Adrenal gland (tissue), 9 donors: ENCODE measurements at regions not wholly inside any gene's neighbourhood (a gene's known extent, or its start where the extent isn't known, plus 50 kb on each side); places are given as distances from the start of the nearest gene placed in this dataset.

ENCODE experiments used
- DNase-seq, 7 donors: peaks; one replicate each; pipeline ENCODE4 v3.0.0-alpha.2; 2019 to 2020
- H3K27ac ChIP-seq, 5 donors: fragments of 200-600 bp; sonication (generic) in 4 of 5; 1 replicate in 3 of 5; 2 replicates in 2 of 5; pipeline versions ENCODE4 v1.5.1 to v1.8.0; 2016 to 2020; ENCODE audit warnings: mild to moderate bottlenecking in 1 of 5
- H3K27me3 ChIP-seq: fragments of 200-600 bp; 2 replicates; pipeline ENCODE4 v1.8.0; 2021
- H3K36me3 ChIP-seq, 2 donors: fragments of 200-600 bp; replicated peaks in 1 of 2; 1 replicate in 1 of 2; 2 replicates in 1 of 2; pipeline versions ENCODE4 v1.5.1 to v1.8.0; 2018 to 2022
- H3K4me1 ChIP-seq, 2 donors: fragments of 200-600 bp; replicated peaks in 1 of 2; 1 replicate in 1 of 2; 2 replicates in 1 of 2; pipeline versions ENCODE4 v1.5.1 to v1.8.0; 2018 to 2021
- H3K4me3 ChIP-seq, 4 donors: fragments of 200-600 bp; sonication (generic) in 3 of 4; one replicate each; pipeline ENCODE4 v1.5.1; 2016 to 2018
- H3K9me3 ChIP-seq, 3 donors: fragments of 200-600 bp; sonication (generic) in 1 of 3; replicated peaks in 1 of 3; 1 replicate in 2 of 3; 2 replicates in 1 of 3; pipeline versions ENCODE4 v1.5.1 to v1.8.0; 2016 to 2021
- CTCF ChIP-seq, 6 experiments: fragments of 450-650 bp in 4 of 6; fragments of 200-600 bp in 2 of 6; sonication (generic) in 1 of 6; IDR thresholded peaks; 1 replicate in 5 of 6; 2 replicates in 1 of 6; pipeline versions ENCODE4 v1.5.1 to v1.8.0; 2016 to 2021; ENCODE audit warnings: antibody characterized with exemption in 6 of 6, mild to moderate bottlenecking in 2 of 6, moderate library complexity in 1 of 6
- POLR2A ChIP-seq, 2 donors: fragments of 450-650 bp; IDR thresholded peaks; one replicate each; pipeline ENCODE4 v1.6.1; 2017; ENCODE audit warnings: antibody characterized with exemption in 2 of 2, mild to moderate bottlenecking in 2 of 2, moderate library complexity in 1 of 2
- WGBS, 4 donors: extraction: QIAGEN DNeasy Blood & Tissue Kit in 2 of 4; methylation state at CpG; one replicate each; pipeline versions ENCODE4 v1.1.5 to v1.1.7; 2013 to 2017; 5-methylcytosine and 5-hydroxymethylcytosine counted together
- intact Hi-C, 2 donors: fragments of 100-400 bp; cut with DNase I; formaldehyde crosslinking; loops; one replicate each; pipeline versions ENCODE4 v1.14.1 to v1.15.0; 2022 to 2023
- donor health status: healthy with polysubstance abuse.
- donor health status: Bipolar disorder and iron deficiency.
- donor health status: DM: yes; HTN: yes; CAD: no.
- donor health status: DM: no; HTN: no; CAD: no.
- donor health status: DM: no; HTN: no; CAD: no.

GRCh38 chr4:180751009-180751408, 1492.2 kb upstream of the TENM3 start:
- DNase-seq, result peak in 6 of 7 donors; percentile 41 to 76 (median 58)
- Histone ChIP-seq H3K36me3 (no peaks in the 10 kb centered on the region), H3K27ac (no peak overlapping the region), H3K4me3 (no peak overlapping the region), H3K9me3 (no peaks in the 10 kb centered on the region), H3K27me3 (no peaks in the 10 kb centered on the region), H3K4me1 (no peaks in the 10 kb centered on the region)
- TF ChIP-seq CTCF (IDR thresholded peaks at IDR 0.05) (no peak), POLR2A (IDR thresholded peaks at IDR 0.05) (no peak)
- intact Hi-C loops, result no loop called here
- WGBS, 4 donors, result 34 to 49% (median 42%) methylated on average over 2 of the region's 2 CpGs

- H3K9me3 ChIP-seq, result no peaks in the 10 kb centered on the region
- 87 to 95% (median 92%) methylated on average over 2 of the region's 2 CpGs for WGBS, 4 donors
- TF ChIP-seq CTCF (IDR thresholded peaks at IDR 0.05) (no peak), POLR2A (IDR thresholded peaks at IDR 0.05) (no peak)
Measured at GRCh38 chr4:180757927-180758326, 1485.3 kb upstream of the TENM3 start.

GRCh38 chr4:180766045-180766444, 1477.2 kb upstream of the TENM3 start:
- H3K4me1 ChIP-seq, result no peaks in the 10 kb centered on the region
- no peaks in the 10 kb centered on the region for H3K36me3 ChIP-seq
- no peak overlapping the region for H3K27ac ChIP-seq
- no peak for TF ChIP-seq CTCF (IDR thresholded peaks at IDR 0.05)
- TF ChIP-seq POLR2A (IDR thresholded peaks at IDR 0.05), result no peak
- DNase-seq, result no peak
- no peak overlapping the region for H3K4me3 ChIP-seq
- 44 to 70% (median 57%) methylated on average over 5 of the region's 5 CpGs for WGBS, 4 donors
- intact Hi-C loops, result no loop called here
- H3K27me3 ChIP-seq, result no peaks in the 10 kb centered on the region
- no peaks in the 10 kb centered on the region for H3K9me3 ChIP-seq

More at GRCh38 chr4:180757927-180758326, 1485.3 kb upstream of the TENM3 start:
- intact Hi-C loops, result no loop called here
- Histone ChIP-seq H3K27me3 (no peaks in the 10 kb centered on the region), H3K36me3 (no peaks in the 10 kb centered on the region), H3K4me3 (no peak overlapping the region), H3K4me1 (no peaks in the 10 kb centered on the region), H3K27ac (no peak overlapping the region)
- no peak for DNase-seq

- Histone ChIP-seq H3K27ac (no peak overlapping the region), H3K4me3 (no peak overlapping the region), H3K27me3 (no peaks in the 10 kb centered on the region), H3K36me3 (no peaks in the 10 kb centered on the region), H3K9me3 (no peaks in the 10 kb centered on the region), H3K4me1 (no peaks in the 10 kb centered on the region)
- no peak for DNase-seq
- 72 to 76% (median 74%) methylated on average over 9 of the region's 9 CpGs for WGBS, 4 donors
- intact Hi-C loops, result no loop called here
- TF ChIP-seq CTCF (IDR thresholded peaks at IDR 0.05) (no peak), POLR2A (IDR thresholded peaks at IDR 0.05) (no peak)
Measured at GRCh38 chr4:180766944-180767729, 1476.1 kb upstream of the TENM3 start.
